GM19395 (cell line): ENCODE measurements at regions not wholly inside any gene's neighbourhood (a gene's known extent, or its start where the extent isn't known, plus 50 kb on each side); places are given as distances from the start of the nearest gene placed in this dataset.
"Not testable (repeated sequence)": the region's sequence is repeated elsewhere in the genome, so short reads cannot be mapped to it uniquely, and the experiment has no call there.

Source experiments
- ATAC-seq: cut with Tn5 transposase; IDR thresholded peaks from one replicate; pipeline ENCODE4 v1.9.1; 2021; ENCODE audit warnings: mild to moderate bottlenecking, moderate library complexity; ENCODE audit not compliant: unreplicated experiment

GRCh38 chr10:60621018-60621417 is 157.3 kb upstream of the CDK1 start:
- no peak for ATAC-seq

GRCh38 chr10:60618861-60619260 is 159.4 kb upstream of the CDK1 start:
- ATAC-seq: no peak

- ATAC-seq: no peak
Measured at GRCh38 chr10:60615541-60615940, 162.7 kb upstream of the CDK1 start.

- no peak for ATAC-seq
Measured at GRCh38 chr10:60614363-60614762, 163.9 kb upstream of the CDK1 start.

- ATAC-seq: no peak
Measured at GRCh38 chr10:60613434-60613833, 164.8 kb upstream of the CDK1 start.

GRCh38 chr10:60611291-60611747 is 167.0 kb upstream of the CDK1 start:
- ATAC-seq: no peak

- no peak for ATAC-seq
Measured at GRCh38 chr10:60607372-60607771, 170.9 kb upstream of the CDK1 start.

- no peak for ATAC-seq
Measured at GRCh38 chr10:60606343-60607080, 171.8 kb upstream of the CDK1 start.

GRCh38 chr10:60605476-60605875 is 172.8 kb upstream of the CDK1 start:
- no peak for ATAC-seq

GRCh38 chr10:60604342-60604741 is 173.9 kb upstream of the CDK1 start:
- ATAC-seq: no peak

- no peak for ATAC-seq
Measured at GRCh38 chr10:60597513-60597912, 180.8 kb upstream of the CDK1 start.

- no peak for ATAC-seq
Measured at GRCh38 chr10:60595852-60596251, 182.4 kb upstream of the CDK1 start.

- ATAC-seq: no peak
Measured at GRCh38 chr10:60594476-60595051, 183.7 kb upstream of the CDK1 start.

GRCh38 chr10:60591119-60591518 is 187.2 kb upstream of the CDK1 start:
- ATAC-seq: no peak

- ATAC-seq: no peak
Measured at GRCh38 chr10:60589376-60589775, 188.9 kb upstream of the CDK1 start.

- ATAC-seq: not testable (repeated sequence)
Measured at GRCh38 chr10:60581782-60582181, 192.1 kb upstream of the ANK3 start.

- ATAC-seq: no peak
Measured at GRCh38 chr10:60578217-60578616, 188.5 kb upstream of the ANK3 start.

- ATAC-seq: no peak
Measured at GRCh38 chr10:60576130-60577069, 186.7 kb upstream of the ANK3 start.

- no peak for ATAC-seq
Measured at GRCh38 chr10:60575105-60575504, 185.4 kb upstream of the ANK3 start.

GRCh38 chr10:60574388-60574787 is 184.7 kb upstream of the ANK3 start:
- no peak for ATAC-seq

- ATAC-seq: peak; percentile 46
Measured at GRCh38 chr10:60573336-60573735, 183.7 kb upstream of the ANK3 start.
